Superior temporal gyrus (tissue), 1 donor: ENCODE measurements at regions not wholly inside any gene's neighbourhood (a gene's known extent, or its start where the extent isn't known, plus 50 kb on each side); places are given as distances from the start of the nearest gene placed in this dataset.
"Not testable (repeated sequence)": the region's sequence is repeated elsewhere in the genome, so short reads cannot be mapped to it uniquely, and the experiment has no call there.

Experiments
- DNase-seq: peaks from one replicate; pipeline ENCODE4 v3.0.0-alpha.2; 2016; ENCODE audit errors: extremely low spot score

- DNase-seq: no peak
Measured at GRCh38 chr17:79560527-79560926, 50.3 kb downstream of the RBFOX3 start.

GRCh38 chr17:79559111-79559887 is 51.6 kb downstream of the RBFOX3 start:
- no peak for DNase-seq

GRCh38 chr17:79558091-79558900 is 52.6 kb downstream of the RBFOX3 start:
- no peak for DNase-seq

GRCh38 chr17:79557276-79558090 is 53.4 kb downstream of the RBFOX3 start:
- DNase-seq: no peak

- no peak for DNase-seq
Measured at GRCh38 chr17:79556271-79556670, 54.6 kb downstream of the RBFOX3 start.

GRCh38 chr17:79555543-79555942 is 55.3 kb downstream of the RBFOX3 start:
- no peak for DNase-seq

- DNase-seq: not testable (repeated sequence)
Measured at GRCh38 chr17:79554346-79554745, 56.5 kb downstream of the RBFOX3 start.

- no peak for DNase-seq
Measured at GRCh38 chr17:79552824-79553223, 58.0 kb downstream of the RBFOX3 start.

- DNase-seq: no peak
Measured at GRCh38 chr17:79552405-79552804, 58.4 kb downstream of the RBFOX3 start.

GRCh38 chr17:79549141-79549915 is 61.5 kb downstream of the RBFOX3 start:
- DNase-seq: no peak

- no peak for DNase-seq
Measured at GRCh38 chr17:79548116-79548515, 62.7 kb downstream of the RBFOX3 start.

- no peak for DNase-seq
Measured at GRCh38 chr17:79547586-79547985, 63.3 kb downstream of the RBFOX3 start.

- not testable (repeated sequence) for DNase-seq
Measured at GRCh38 chr17:79547171-79547570, 63.7 kb downstream of the RBFOX3 start.

- DNase-seq: no peak
Measured at GRCh38 chr17:79546386-79546785, 64.5 kb downstream of the RBFOX3 start.

- no peak for DNase-seq
Measured at GRCh38 chr17:79545251-79546005, 65.4 kb downstream of the RBFOX3 start.

- DNase-seq: no peak
Measured at GRCh38 chr17:79544142-79544914, 66.5 kb downstream of the RBFOX3 start.

- DNase-seq: no peak
Measured at GRCh38 chr17:79543531-79543930, 67.3 kb downstream of the RBFOX3 start.

GRCh38 chr17:79542718-79543117 is 68.1 kb downstream of the RBFOX3 start:
- DNase-seq: no peak

- no peak for DNase-seq
Measured at GRCh38 chr17:79541056-79541850, 69.6 kb downstream of the RBFOX3 start.
